K562 (cell line): ENCODE measurements at regions not wholly inside any gene's neighbourhood (a gene's known extent, or its start where the extent isn't known, plus 50 kb on each side); places are given as distances from the start of the nearest gene placed in this dataset.

Experiments
- CREB1 ChIP-seq, 2 experiments: sonication (generic) in 1 of 2; formaldehyde crosslinking in 1 of 2; IDR thresholded peaks; 2 replicates each; pipeline versions ENCODE4 v1.6.1 to v1.8.0; 2012 to 2022; ENCODE audit warnings: inconsistent platforms in 1 of 2, mild to moderate bottlenecking in 1 of 2, missing genetic modification reagents in 1 of 2, moderate library complexity in 1 of 2
- DNMT1 ChIP-seq: fragments of 450-650 bp; IDR thresholded peaks from 2 replicates; pipeline ENCODE4 v1.6.1; 2016; ENCODE audit warnings: antibody characterized with exemption, mild to moderate bottlenecking
- EP300 ChIP-seq: IDR thresholded peaks from 2 replicates; pipeline ENCODE4 v1.6.1; 2012; ENCODE audit warnings: low read length, improper control_type of control experiment
- GABPA ChIP-seq: fragments of 200-800 bp; sonication (Bioruptor generic); conservative IDR thresholded peaks from 2 replicates; pipeline ENCODE4 v1.6.1; 2016; ENCODE audit warnings: low read depth, missing genetic modification characterization, missing compliant biosample characterization
- HCFC1 ChIP-seq: IDR thresholded peaks from 2 replicates; pipeline ENCODE4 v1.6.1; 2012; ENCODE audit warnings: low read depth, low read length, improper control_type of control experiment
- KDM1A ChIP-seq, 2 experiments: fragments of 450-650 bp; IDR thresholded peaks; 2 replicates each; pipeline ENCODE4 v1.6.1; 2016; ENCODE audit warnings: mild to moderate bottlenecking in 2 of 2
- LARP7 ChIP-seq: fragments of 450-650 bp; IDR thresholded peaks from 2 replicates; pipeline ENCODE4 v1.6.1; 2016
- ZC3H11A ChIP-seq: IDR thresholded peaks from 2 replicates; pipeline ENCODE4 v1.6.1; 2012; ENCODE audit warnings: low read depth, low read length, improper control_type of control experiment
- ZC3H4 ChIP-seq: sonication (generic); formaldehyde crosslinking; IDR thresholded peaks from 2 replicates; pipeline ENCODE4 v1.9.0; 2021; ENCODE audit warnings: missing genetic modification reagents, borderline replicate concordance
- ZNF184 ChIP-seq: sonication (generic); formaldehyde crosslinking; IDR thresholded peaks from 2 replicates; pipeline ENCODE4 v1.5.0; 2020; ENCODE audit warnings: missing genetic modification reagents
- TF ChIP-seq, protein P1 (sequence below): sonication (generic); formaldehyde crosslinking; IDR thresholded peaks from 2 replicates; pipeline ENCODE4 v1.8.0; 2023; ENCODE audit warnings: mild to moderate bottlenecking, missing genetic modification reagents
- TF ChIP-seq, protein P2 (sequence below), 3 experiments: IDR thresholded peaks in 2 of 3; conservative IDR thresholded peaks in 1 of 3; 2 replicates each; pipeline ENCODE4 v1.5.1; 2011 to 2012; ENCODE audit warnings: low read length in 3 of 3, mild to moderate bottlenecking in 3 of 3, control low read depth in 2 of 3, improper control_type of control experiment in 1 of 3, inconsistent platforms in 1 of 3, low read depth in 1 of 3, mixed read lengths in 1 of 3, moderate library complexity in 1 of 3; ENCODE audit not compliant: insufficient read depth in 2 of 3

GRCh38 chr9:89813482-89813881, 208.7 kb downstream of the GADD45G start:
- no peak for TF ChIP-seq DNMT1
- no peak for TF ChIP-seq LARP7
- TF ChIP-seq EP300: no peak
- TF ChIP-seq KDM1A (IDR thresholded peaks at IDR 0.05): no peak
- no peak for TF ChIP-seq GABPA (tag)
- no peak for TF ChIP-seq ZC3H11A
- TF ChIP-seq, protein P1, sequence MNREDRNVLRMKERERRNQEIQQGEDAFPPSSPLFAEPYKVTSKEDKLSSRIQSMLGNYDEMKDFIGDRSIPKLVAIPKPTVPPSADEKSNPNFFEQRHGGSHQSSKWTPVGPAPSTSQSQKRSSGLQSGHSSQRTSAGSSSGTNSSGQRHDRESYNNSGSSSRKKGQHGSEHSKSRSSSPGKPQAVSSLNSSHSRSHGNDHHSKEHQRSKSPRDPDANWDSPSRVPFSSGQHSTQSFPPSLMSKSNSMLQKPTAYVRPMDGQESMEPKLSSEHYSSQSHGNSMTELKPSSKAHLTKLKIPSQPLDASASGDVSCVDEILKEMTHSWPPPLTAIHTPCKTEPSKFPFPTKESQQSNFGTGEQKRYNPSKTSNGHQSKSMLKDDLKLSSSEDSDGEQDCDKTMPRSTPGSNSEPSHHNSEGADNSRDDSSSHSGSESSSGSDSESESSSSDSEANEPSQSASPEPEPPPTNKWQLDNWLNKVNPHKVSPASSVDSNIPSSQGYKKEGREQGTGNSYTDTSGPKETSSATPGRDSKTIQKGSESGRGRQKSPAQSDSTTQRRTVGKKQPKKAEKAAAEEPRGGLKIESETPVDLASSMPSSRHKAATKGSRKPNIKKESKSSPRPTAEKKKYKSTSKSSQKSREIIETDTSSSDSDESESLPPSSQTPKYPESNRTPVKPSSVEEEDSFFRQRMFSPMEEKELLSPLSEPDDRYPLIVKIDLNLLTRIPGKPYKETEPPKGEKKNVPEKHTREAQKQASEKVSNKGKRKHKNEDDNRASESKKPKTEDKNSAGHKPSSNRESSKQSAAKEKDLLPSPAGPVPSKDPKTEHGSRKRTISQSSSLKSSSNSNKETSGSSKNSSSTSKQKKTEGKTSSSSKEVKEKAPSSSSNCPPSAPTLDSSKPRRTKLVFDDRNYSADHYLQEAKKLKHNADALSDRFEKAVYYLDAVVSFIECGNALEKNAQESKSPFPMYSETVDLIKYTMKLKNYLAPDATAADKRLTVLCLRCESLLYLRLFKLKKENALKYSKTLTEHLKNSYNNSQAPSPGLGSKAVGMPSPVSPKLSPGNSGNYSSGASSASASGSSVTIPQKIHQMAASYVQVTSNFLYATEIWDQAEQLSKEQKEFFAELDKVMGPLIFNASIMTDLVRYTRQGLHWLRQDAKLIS: no peak
- TF ChIP-seq, protein P2, sequence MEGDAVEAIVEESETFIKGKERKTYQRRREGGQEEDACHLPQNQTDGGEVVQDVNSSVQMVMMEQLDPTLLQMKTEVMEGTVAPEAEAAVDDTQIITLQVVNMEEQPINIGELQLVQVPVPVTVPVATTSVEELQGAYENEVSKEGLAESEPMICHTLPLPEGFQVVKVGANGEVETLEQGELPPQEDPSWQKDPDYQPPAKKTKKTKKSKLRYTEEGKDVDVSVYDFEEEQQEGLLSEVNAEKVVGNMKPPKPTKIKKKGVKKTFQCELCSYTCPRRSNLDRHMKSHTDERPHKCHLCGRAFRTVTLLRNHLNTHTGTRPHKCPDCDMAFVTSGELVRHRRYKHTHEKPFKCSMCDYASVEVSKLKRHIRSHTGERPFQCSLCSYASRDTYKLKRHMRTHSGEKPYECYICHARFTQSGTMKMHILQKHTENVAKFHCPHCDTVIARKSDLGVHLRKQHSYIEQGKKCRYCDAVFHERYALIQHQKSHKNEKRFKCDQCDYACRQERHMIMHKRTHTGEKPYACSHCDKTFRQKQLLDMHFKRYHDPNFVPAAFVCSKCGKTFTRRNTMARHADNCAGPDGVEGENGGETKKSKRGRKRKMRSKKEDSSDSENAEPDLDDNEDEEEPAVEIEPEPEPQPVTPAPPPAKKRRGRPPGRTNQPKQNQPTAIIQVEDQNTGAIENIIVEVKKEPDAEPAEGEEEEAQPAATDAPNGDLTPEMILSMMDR (IDR thresholded peaks at IDR 0.05 in 2 of 3, conservative IDR thresholded peaks at IDR 0.05 in 1 of 3; ENCODE audit: insufficient read depth in 2 of 3, low read depth in 1 of 3, low read length in 3 of 3): no peak
- no peak for TF ChIP-seq CREB1 (IDR thresholded peaks at IDR 0.05)
- TF ChIP-seq CREB1 (CRISPR knock-in tag; IDR thresholded peaks at IDR 0.05): no peak
- no peak for TF ChIP-seq HCFC1
- no peak for TF ChIP-seq ZNF184 (CRISPR knock-in tag)
- TF ChIP-seq ZC3H4: no peak
